GM13976 (cell line): ENCODE measurements at regions not wholly inside any gene's neighbourhood (a gene's known extent, or its start where the extent isn't known, plus 50 kb on each side); places are given as distances from the start of the nearest gene placed in this dataset.

Experiments
- DNase-seq: peaks from one replicate; pipeline ENCODE4 v3.0.0; 2012; ENCODE audit warnings: low spot score
- in situ Hi-C: fragments of 300-500 bp; cut with MboI; formaldehyde crosslinking; loops from one replicate; pipeline ENCODE4 v1.12.0; 2022; ENCODE audit warnings: low sequenced_read_pairs, mixed read lengths, inconsistent platforms; ENCODE audit not compliant: unreplicated experiment
- TF ChIP-seq, protein P1 (sequence below): IDR thresholded peaks from 2 replicates; pipeline ENCODE4 v1.5.1; 2012; ENCODE audit warnings: borderline replicate concordance, mild to moderate bottlenecking; ENCODE audit not compliant: insufficient read depth; ENCODE audit errors: extremely low read depth, missing control alignments, control extremely low read depth

DNA sequence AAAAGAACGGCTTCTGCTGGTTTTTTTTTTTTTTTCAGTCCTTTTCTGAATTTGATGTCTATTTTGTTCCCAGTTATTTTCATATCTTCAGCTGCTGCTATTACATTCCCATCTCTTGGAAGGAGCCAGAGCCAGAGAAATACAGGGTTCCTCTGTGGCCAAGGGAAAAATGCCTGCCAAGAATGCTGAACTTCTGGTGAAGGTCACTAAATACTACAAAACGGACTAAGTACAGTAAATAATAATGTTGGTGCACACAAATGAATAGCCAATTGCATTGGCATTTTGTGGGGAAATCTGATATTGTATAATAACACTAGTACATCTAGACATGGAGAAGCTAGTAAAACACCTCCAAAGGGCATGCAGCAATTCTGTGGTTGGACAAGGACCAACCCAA lies 56.3 kb upstream of the ZEB1 start:
- DNase-seq, result no peak
- TF ChIP-seq, protein P1, sequence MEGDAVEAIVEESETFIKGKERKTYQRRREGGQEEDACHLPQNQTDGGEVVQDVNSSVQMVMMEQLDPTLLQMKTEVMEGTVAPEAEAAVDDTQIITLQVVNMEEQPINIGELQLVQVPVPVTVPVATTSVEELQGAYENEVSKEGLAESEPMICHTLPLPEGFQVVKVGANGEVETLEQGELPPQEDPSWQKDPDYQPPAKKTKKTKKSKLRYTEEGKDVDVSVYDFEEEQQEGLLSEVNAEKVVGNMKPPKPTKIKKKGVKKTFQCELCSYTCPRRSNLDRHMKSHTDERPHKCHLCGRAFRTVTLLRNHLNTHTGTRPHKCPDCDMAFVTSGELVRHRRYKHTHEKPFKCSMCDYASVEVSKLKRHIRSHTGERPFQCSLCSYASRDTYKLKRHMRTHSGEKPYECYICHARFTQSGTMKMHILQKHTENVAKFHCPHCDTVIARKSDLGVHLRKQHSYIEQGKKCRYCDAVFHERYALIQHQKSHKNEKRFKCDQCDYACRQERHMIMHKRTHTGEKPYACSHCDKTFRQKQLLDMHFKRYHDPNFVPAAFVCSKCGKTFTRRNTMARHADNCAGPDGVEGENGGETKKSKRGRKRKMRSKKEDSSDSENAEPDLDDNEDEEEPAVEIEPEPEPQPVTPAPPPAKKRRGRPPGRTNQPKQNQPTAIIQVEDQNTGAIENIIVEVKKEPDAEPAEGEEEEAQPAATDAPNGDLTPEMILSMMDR, result no peak
- in situ Hi-C loops, result no loop called here

DNA sequence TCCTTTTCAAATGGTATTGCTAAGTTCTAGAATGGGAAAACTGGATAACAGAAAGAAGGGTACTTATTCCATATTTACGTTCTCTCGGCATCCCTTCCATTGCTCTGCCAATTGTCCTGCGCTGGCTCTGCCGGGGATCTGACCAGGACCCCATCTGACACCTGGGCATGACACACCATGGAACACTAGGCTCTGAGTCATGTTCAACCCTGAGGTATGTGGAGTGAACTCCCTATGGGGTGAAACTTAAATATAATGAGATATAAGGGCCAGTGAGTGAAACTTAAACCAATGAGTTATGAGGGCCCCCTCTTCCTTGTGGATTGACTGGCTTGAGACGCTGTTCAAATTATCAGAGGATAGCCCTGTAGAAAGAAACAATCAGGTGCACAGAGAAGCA lies 55.1 kb upstream of the ZEB1 start:
- DNase-seq, result no peak
- TF ChIP-seq, protein P1, result no peak
- in situ Hi-C loops, result no loop called here

DNA sequence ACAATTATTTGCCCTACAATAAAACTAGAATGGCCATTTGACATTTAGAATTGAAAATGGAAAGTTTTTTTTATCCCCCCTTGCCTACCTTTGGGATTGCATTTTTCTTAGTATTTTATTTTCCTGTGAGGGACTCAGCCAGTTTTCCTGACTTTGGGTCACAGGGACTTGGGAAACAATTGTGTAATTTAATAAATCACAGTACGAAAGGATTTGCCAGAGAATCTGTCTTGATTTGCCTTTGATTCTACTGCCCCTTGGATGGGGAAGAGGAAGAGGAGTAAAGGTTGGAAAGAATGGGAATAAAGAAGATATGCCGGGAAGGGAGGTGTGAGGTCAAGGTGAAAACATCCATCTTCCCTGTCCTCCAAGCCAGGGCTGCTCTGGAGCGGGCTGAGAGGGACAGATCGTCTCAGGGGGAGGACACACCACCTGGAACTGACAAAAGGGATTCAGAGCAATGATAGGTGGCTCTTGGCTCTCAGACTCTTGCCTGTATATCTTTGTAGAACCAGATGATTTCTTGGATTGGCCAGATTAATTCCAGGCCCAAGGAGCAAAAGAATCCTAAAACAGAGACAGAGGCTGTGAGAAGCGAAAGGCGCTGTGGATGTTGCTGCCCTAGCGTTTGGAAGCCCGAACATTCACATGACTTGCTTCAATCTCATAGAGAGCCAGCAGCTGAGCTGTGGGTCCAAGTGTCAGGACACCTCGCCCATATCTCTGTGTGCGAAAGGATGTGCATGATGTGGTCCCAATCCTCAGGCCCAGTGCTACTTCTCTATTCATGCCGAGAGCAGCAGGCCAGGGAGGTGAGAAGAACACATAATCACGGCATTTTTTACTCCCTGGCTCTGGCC lies 50.3 kb upstream of the ZEB1 start:
- TF ChIP-seq, protein P1, result no peak
- in situ Hi-C loops, result no loop called here
- DNase-seq, result no peak
